Epithelial cell of proximal tubule (primary cell): ENCODE measurements at regions not wholly inside any gene's neighbourhood (a gene's known extent, or its start where the extent isn't known, plus 50 kb on each side); places are given as distances from the start of the nearest gene placed in this dataset.

Experiments used
- DNase-seq: peaks from one replicate; pipeline ENCODE4 v3.0.0-alpha.2; 2011; ENCODE audit warnings: low read depth
- H3K4me3 ChIP-seq: 2 replicates; pipeline ENCODE4 v1.5.1; 2011; ENCODE audit warnings: low read depth, mild to moderate bottlenecking, low read length
- TF ChIP-seq, protein P1 (sequence below): conservative IDR thresholded peaks from 2 replicates; pipeline ENCODE4 v1.5.1; 2012; ENCODE audit warnings: low read depth, mild to moderate bottlenecking, low read length

- DNase-seq, result no peak
- no peak overlapping the region for H3K4me3 ChIP-seq
- TF ChIP-seq, protein P1, sequence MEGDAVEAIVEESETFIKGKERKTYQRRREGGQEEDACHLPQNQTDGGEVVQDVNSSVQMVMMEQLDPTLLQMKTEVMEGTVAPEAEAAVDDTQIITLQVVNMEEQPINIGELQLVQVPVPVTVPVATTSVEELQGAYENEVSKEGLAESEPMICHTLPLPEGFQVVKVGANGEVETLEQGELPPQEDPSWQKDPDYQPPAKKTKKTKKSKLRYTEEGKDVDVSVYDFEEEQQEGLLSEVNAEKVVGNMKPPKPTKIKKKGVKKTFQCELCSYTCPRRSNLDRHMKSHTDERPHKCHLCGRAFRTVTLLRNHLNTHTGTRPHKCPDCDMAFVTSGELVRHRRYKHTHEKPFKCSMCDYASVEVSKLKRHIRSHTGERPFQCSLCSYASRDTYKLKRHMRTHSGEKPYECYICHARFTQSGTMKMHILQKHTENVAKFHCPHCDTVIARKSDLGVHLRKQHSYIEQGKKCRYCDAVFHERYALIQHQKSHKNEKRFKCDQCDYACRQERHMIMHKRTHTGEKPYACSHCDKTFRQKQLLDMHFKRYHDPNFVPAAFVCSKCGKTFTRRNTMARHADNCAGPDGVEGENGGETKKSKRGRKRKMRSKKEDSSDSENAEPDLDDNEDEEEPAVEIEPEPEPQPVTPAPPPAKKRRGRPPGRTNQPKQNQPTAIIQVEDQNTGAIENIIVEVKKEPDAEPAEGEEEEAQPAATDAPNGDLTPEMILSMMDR, result no peak
Observed at GRCh38 chr5:33276628-33276950, 164.2 kb upstream of the TARS1 start.

DNA sequence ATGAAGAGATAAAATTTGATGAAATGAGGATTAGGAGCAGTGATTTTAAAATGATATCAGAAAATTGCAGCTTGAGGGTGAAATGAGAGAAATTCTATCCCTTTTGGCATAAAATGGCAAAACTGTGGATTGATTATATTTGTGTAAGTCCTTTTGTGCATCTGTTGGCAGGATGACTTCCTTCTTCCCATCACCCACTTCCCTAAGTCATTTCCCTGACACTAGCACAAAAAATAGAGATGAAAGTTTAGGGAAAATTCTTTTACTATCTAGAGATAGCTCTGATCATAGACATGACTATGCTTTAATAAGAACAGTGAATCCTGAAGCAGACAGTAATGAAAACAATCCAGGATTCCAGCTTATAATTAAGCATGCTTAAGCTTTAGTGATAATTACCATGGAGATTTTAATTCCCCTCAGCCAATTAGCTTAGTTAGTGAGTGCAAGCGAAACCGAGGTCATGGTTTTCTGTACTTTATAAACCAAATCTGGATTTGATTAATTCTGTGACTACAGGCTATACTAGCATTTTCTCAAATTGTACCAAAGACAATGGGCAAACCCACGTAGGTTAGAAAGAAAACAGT lies 163.6 kb upstream of the TARS1 start:
- H3K4me3 ChIP-seq, result no peak overlapping the region

GRCh38 chr5:33281431-33281843 lies 159.3 kb upstream of the TARS1 start:
- no peak for DNase-seq

More for the DNA sequence above, 163.6 kb upstream of the TARS1 start:
- TF ChIP-seq, protein P1, result no peak
- no peak for DNase-seq

GRCh38 chr5:33282157-33282556 lies 158.6 kb upstream of the TARS1 start:
- H3K4me3 ChIP-seq, result no peak overlapping the region
- TF ChIP-seq, protein P1, result no peak
- no peak for DNase-seq

More at GRCh38 chr5:33281431-33281843, 159.3 kb upstream of the TARS1 start:
- TF ChIP-seq, protein P1, result no peak
- H3K4me3 ChIP-seq, result no peak overlapping the region

GRCh38 chr5:33282696-33283095 lies 158.1 kb upstream of the TARS1 start:
- DNase-seq, result no peak
- no peak overlapping the region for H3K4me3 ChIP-seq
- TF ChIP-seq, protein P1, result no peak

DNA sequence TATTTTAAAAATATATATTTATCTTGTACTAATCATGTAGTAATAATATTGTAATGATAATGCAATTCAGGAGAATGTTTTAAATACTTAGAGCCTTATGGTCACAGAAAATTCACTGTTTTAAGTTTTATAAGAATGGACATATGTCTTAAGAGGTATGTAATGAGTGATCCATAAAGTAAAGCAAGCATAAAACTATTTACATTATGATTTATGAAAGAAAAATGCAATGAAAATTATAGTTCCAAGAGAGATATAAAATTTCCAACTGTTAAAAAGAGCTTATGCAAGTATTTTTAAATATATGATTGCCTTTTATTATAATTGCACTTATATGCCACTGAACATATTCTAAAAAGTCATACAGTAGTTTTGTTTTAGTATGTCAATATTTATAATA lies 157.5 kb upstream of the TARS1 start:
- TF ChIP-seq, protein P1, result no peak
- DNase-seq, result no peak

GRCh38 chr5:33284681-33285080 lies 156.1 kb upstream of the TARS1 start:
- TF ChIP-seq, protein P1, result no peak
- no peak overlapping the region for H3K4me3 ChIP-seq
- DNase-seq, result no peak

More for the DNA sequence above, 157.5 kb upstream of the TARS1 start:
- no peak overlapping the region for H3K4me3 ChIP-seq
